GM21360 (cell line): ENCODE measurements at regions not wholly inside any gene's neighbourhood (a gene's known extent, or its start where the extent isn't known, plus 50 kb on each side); places are given as distances from the start of the nearest gene placed in this dataset.
"Not testable (repeated sequence)": the region's sequence is repeated elsewhere in the genome, so short reads cannot be mapped to it uniquely, and the experiment has no call there.

Experiments used
- ATAC-seq: cut with Tn5 transposase; IDR thresholded peaks from one replicate; pipeline ENCODE4 v1.9.1; 2021; ENCODE audit warnings: mild to moderate bottlenecking, moderate library complexity; ENCODE audit not compliant: unreplicated experiment

- no peak for ATAC-seq
These were observed 55.0 kb upstream of the PAK3 start for GRCh38 chrX:111041018-111041462.

- ATAC-seq, result no peak
These were observed 55.5 kb upstream of the PAK3 start for GRCh38 chrX:111040377-111041017.

- no peak for ATAC-seq
These were observed 56.4 kb upstream of the PAK3 start for GRCh38 chrX:111039606-111040005.

- no peak for ATAC-seq
These were observed 60.0 kb upstream of the PAK3 start for GRCh38 chrX:111035991-111036390.

- ATAC-seq, result no peak
These were observed 60.7 kb upstream of the PAK3 start for GRCh38 chrX:111035256-111035655.

- not testable (repeated sequence) for ATAC-seq
These were observed 73.0 kb upstream of the PAK3 start for GRCh38 chrX:111022998-111023397.

GRCh38 chrX:111020283-111020682, 75.7 kb upstream of the PAK3 start:
- ATAC-seq, result no peak

GRCh38 chrX:111013778-111014455, 82.1 kb upstream of the PAK3 start:
- no peak for ATAC-seq

GRCh38 chrX:111010111-111010510, 85.9 kb upstream of the PAK3 start:
- no peak for ATAC-seq

- no peak for ATAC-seq
These were observed 86.7 kb upstream of the PAK3 start for GRCh38 chrX:111009256-111009655.

GRCh38 chrX:111008126-111008525, 87.9 kb upstream of the PAK3 start:
- no peak for ATAC-seq

- ATAC-seq, result no peak
These were observed 88.8 kb upstream of the PAK3 start for GRCh38 chrX:111007238-111007637.

GRCh38 chrX:111006116-111006515, 89.9 kb upstream of the PAK3 start:
- ATAC-seq, result no peak

- no peak for ATAC-seq
These were observed 90.8 kb upstream of the PAK3 start for GRCh38 chrX:111005166-111005565.

GRCh38 chrX:111003118-111003517, 92.9 kb upstream of the PAK3 start:
- ATAC-seq, result no peak

- ATAC-seq, result peak; percentile 59
These were observed 103.4 kb upstream of the PAK3 start for GRCh38 chrX:110992611-110993010.

- no peak for ATAC-seq
These were observed 106.1 kb upstream of the PAK3 start for GRCh38 chrX:110989869-110990268.

GRCh38 chrX:110989447-110989846, 106.5 kb upstream of the PAK3 start:
- no peak for ATAC-seq

- no peak for ATAC-seq
These were observed 108.7 kb upstream of the PAK3 start for GRCh38 chrX:110987292-110987691.

GRCh38 chrX:110985470-110985869, 110.5 kb upstream of the PAK3 start:
- ATAC-seq, result no peak

GRCh38 chrX:110983024-110983423, 113.0 kb upstream of the PAK3 start:
- ATAC-seq, result no peak

- no peak for ATAC-seq
These were observed 129.2 kb upstream of the PAK3 start for GRCh38 chrX:110966839-110967238.

- ATAC-seq, result no peak
These were observed 129.9 kb upstream of the PAK3 start for GRCh38 chrX:110966091-110966454.
